Mesendoderm (in vitro differentiated cells): ENCODE measurements at regions not wholly inside any gene's neighbourhood (a gene's known extent, or its start where the extent isn't known, plus 50 kb on each side); places are given as distances from the start of the nearest gene placed in this dataset.

Experiments
- DNase-seq: peaks from one replicate; pipeline ENCODE4 v3.0.0; 2013
- H2AK5ac ChIP-seq: 2 replicates; pipeline ENCODE4 v1.6.1; 2013; ENCODE audit warnings: low read length, inconsistent platforms
- H2BK120ac ChIP-seq: 2 replicates; pipeline ENCODE4 v1.6.1; 2013; ENCODE audit warnings: low read depth, mild to moderate bottlenecking, low read length, moderate library complexity, mixed read lengths
- H2BK15ac ChIP-seq: replicated peaks from 2 replicates; pipeline ENCODE4 v1.6.1; 2013; ENCODE audit warnings: low read depth, mild to moderate bottlenecking, moderate library complexity
- H2BK5ac ChIP-seq: 2 replicates; pipeline ENCODE4 v1.6.1; 2013; ENCODE audit warnings: low read length, inconsistent platforms
- H3K18ac ChIP-seq: 2 replicates; pipeline ENCODE4 v1.6.1; 2013; ENCODE audit warnings: mild to moderate bottlenecking, low read length, mixed read lengths
- H3K23ac ChIP-seq: one replicate; pipeline ENCODE4 v1.6.1; 2013; ENCODE audit warnings: low read length
- H3K27ac ChIP-seq: 2 replicates; pipeline ENCODE4 v1.5.1; 2013; ENCODE audit warnings: low read depth, mild to moderate bottlenecking, inconsistent platforms, low read length, moderate library complexity
- H3K27me3 ChIP-seq: 2 replicates; pipeline ENCODE4 v1.6.1; 2013; ENCODE audit warnings: low read length, control low read depth, mild to moderate bottlenecking, inconsistent platforms; ENCODE audit not compliant: insufficient read depth, poor library complexity
- H3K36me3 ChIP-seq: 2 replicates; pipeline ENCODE4 v1.6.1; 2013; ENCODE audit warnings: low read length, inconsistent platforms; ENCODE audit not compliant: control insufficient read depth, insufficient read depth
- H3K4ac ChIP-seq: one replicate; pipeline ENCODE4 v1.6.1; 2013; ENCODE audit warnings: low read depth, mild to moderate bottlenecking, low read length, moderate library complexity
- H3K4me1 ChIP-seq: 2 replicates; pipeline ENCODE4 v1.6.1; 2013; ENCODE audit warnings: low read depth, low read length, inconsistent platforms; ENCODE audit not compliant: control insufficient read depth
- H3K4me2 ChIP-seq: 2 replicates; pipeline ENCODE4 v1.6.1; 2013; ENCODE audit warnings: low read length
- H3K4me3 ChIP-seq: 2 replicates; pipeline ENCODE4 v1.5.1; 2013; ENCODE audit warnings: mild to moderate bottlenecking, low read length
- H3K56ac ChIP-seq: one replicate; pipeline ENCODE4 v1.6.1; 2013; ENCODE audit warnings: low read length
- H3K79me1 ChIP-seq: 2 replicates; pipeline ENCODE4 v1.6.1; 2013; ENCODE audit warnings: low read length, inconsistent platforms
- H3K79me2 ChIP-seq: 2 replicates; pipeline ENCODE4 v1.6.1; 2013; ENCODE audit warnings: mild to moderate bottlenecking, low read length; ENCODE audit not compliant: control insufficient read depth, insufficient read depth
- H3K9ac ChIP-seq: 2 replicates; pipeline ENCODE4 v1.6.1; 2013; ENCODE audit warnings: low read length, inconsistent platforms
- H4K5ac ChIP-seq: one replicate; pipeline ENCODE4 v1.6.1; 2013; ENCODE audit warnings: low read length
- H4K8ac ChIP-seq: one replicate; pipeline ENCODE4 v1.6.1; 2013; ENCODE audit warnings: low read depth, mild to moderate bottlenecking, control low read depth, low read length, moderate library complexity
- WGBS: extraction: QIAGEN DNeasy Blood & Tissue Kit; methylation state at CpG from one replicate; pipeline ENCODE4 v1.1.7; 2013; ENCODE audit warnings: low lambda C conversion rate, missing lambda C conversion rate; ENCODE audit not compliant: insufficient coverage; ENCODE audit errors: extremely low coverage; 5-methylcytosine and 5-hydroxymethylcytosine counted together

- Histone ChIP-seq H3K56ac (no peak overlapping the region), H3K4me1 (peaks cover 2% of the 10 kb centered on the region), H2BK15ac (no peak overlapping the region), H2BK120ac (no peak overlapping the region), H3K27ac (no peak overlapping the region), H3K79me2 (no peaks in the 10 kb centered on the region), H2AK5ac (no peak overlapping the region), H3K36me3 (no peaks in the 10 kb centered on the region), H3K9ac (no peak overlapping the region), H3K4me2 (no peak overlapping the region), H3K27me3 (no peaks in the 10 kb centered on the region), H3K4me3 (no peak overlapping the region), H3K79me1 (no peaks in the 10 kb centered on the region), H2BK5ac (no peak overlapping the region), H4K5ac (no peak overlapping the region), H3K23ac (no peak overlapping the region), H4K8ac (no peak overlapping the region), H3K4ac (no peak overlapping the region), H3K18ac (no peak overlapping the region)
- WGBS, result no CpG with 5 or more reads among the region's 4 CpGs
- no peak for DNase-seq
Measured at GRCh38 chr5:57411982-57412381, 70.6 kb downstream of the ACTBL2 start.

DNA sequence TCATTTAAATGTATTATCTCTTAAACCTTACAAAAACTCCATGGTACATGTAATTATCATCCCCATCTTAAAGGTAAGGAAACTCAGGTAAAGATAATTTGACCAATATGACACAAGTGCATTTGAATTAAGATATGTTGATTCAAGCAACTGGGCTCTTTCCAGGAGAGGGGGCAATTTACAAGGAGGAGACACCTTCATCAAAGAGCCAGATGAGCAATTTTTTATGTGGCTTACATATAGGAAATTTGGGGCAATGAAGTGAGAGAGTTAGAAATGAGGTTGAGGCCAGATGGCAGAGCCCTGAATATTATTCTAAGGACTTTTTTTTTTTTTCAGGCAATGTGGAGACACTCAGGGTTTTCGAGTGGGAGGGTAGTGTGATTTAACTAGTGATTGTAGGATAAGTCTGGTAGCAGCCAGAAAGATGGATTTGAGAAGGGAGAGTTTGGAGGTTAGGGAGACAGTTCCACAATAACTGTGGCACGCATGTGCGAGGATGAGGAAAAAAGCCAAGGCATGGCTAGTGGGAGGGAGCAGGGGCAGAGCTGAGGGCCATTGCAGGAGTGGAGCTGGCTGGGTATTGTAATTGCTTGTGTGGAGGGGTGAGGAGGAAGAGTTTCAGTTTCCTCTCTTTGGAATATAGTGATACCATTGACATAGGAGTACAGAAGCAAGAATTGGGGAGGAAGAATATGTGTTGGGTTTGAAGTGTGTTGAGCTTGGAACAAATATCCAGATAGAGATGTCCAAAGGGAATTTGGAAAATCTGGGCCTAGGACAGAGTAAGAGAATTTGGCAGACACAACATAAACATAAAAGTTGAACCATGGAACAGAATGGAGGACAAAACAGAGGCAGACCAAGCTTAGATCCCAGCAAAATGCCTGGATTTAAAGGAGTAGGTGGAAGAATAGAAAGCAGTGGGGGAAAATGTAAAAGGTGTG lies 72.0 kb downstream of the ACTBL2 start:
- no peak overlapping the region for H3K23ac ChIP-seq
- H3K18ac ChIP-seq, result no peak overlapping the region
- H3K4me2 ChIP-seq, result no peak overlapping the region
- H3K27me3 ChIP-seq, result no peaks in the 10 kb centered on the region
- no peak overlapping the region for H3K4me3 ChIP-seq
- no CpG with 5 or more reads among the region's 3 CpGs for WGBS
- no peak overlapping the region for H2BK15ac ChIP-seq
- no peaks in the 10 kb centered on the region for H3K79me1 ChIP-seq
- no peak overlapping the region for H3K4ac ChIP-seq
- no peak overlapping the region for H2AK5ac ChIP-seq
- H3K27ac ChIP-seq, result no peak overlapping the region
- no peak overlapping the region for H3K56ac ChIP-seq
- H3K9ac ChIP-seq, result no peak overlapping the region
- no peaks in the 10 kb centered on the region for H3K36me3 ChIP-seq
- no peak for DNase-seq
- no peak overlapping the region for H4K8ac ChIP-seq
- no peaks in the 10 kb centered on the region for H3K4me1 ChIP-seq
- no peak overlapping the region for H2BK5ac ChIP-seq
- no peak overlapping the region for H4K5ac ChIP-seq
- no peaks in the 10 kb centered on the region for H3K79me2 ChIP-seq
- H2BK120ac ChIP-seq, result no peak overlapping the region

GRCh38 chr5:57408714-57409113 lies 73.9 kb downstream of the ACTBL2 start:
- H3K18ac ChIP-seq, result no peak overlapping the region
- no peak overlapping the region for H3K4ac ChIP-seq
- H2BK120ac ChIP-seq, result no peak overlapping the region
- no peak overlapping the region for H3K56ac ChIP-seq
- H3K36me3 ChIP-seq, result no peaks in the 10 kb centered on the region
- no peak overlapping the region for H2BK5ac ChIP-seq
- H2BK15ac ChIP-seq, result no peak overlapping the region
- no peak overlapping the region for H3K4me2 ChIP-seq
- no peak overlapping the region for H2AK5ac ChIP-seq
- no peaks in the 10 kb centered on the region for H3K79me1 ChIP-seq
- no peak for DNase-seq
- H4K8ac ChIP-seq, result no peak overlapping the region
- no CpG with 5 or more reads among the region's 1 CpG for WGBS
- no peak overlapping the region for H3K27ac ChIP-seq
- H3K9ac ChIP-seq, result no peak overlapping the region
- H4K5ac ChIP-seq, result no peak overlapping the region
- no peak overlapping the region for H3K4me3 ChIP-seq
- no peak overlapping the region for H3K23ac ChIP-seq
- no peaks in the 10 kb centered on the region for H3K4me1 ChIP-seq
- no peaks in the 10 kb centered on the region for H3K27me3 ChIP-seq
- no peaks in the 10 kb centered on the region for H3K79me2 ChIP-seq

DNA sequence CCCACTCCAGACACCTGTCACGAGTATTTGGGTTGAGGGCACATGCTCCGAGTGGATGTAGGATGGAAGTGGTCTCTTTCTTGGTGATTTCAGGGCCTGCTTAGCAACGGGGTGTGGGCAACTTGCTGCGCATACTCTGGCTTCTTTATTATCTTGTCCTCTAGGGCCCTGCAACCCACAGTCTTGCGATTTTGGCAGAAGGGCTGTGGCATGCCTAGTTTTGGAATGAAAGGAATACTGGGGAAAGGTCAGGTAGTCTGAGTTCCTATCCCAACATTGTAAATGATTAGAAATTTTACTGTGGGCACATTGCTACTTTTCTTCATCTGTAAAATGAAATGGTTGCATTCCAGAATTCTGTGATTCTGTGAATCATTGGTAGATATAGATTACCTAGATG lies 74.3 kb downstream of the ACTBL2 start:
- H4K5ac ChIP-seq, result no peak overlapping the region
- no peaks in the 10 kb centered on the region for H3K36me3 ChIP-seq
- H3K9ac ChIP-seq, result no peak overlapping the region
- no peak overlapping the region for H2BK15ac ChIP-seq
- WGBS, result no CpG with 5 or more reads among the region's 5 CpGs
- no peak overlapping the region for H3K4me3 ChIP-seq
- no peak overlapping the region for H3K27ac ChIP-seq
- no peak overlapping the region for H2AK5ac ChIP-seq
- no peaks in the 10 kb centered on the region for H3K79me1 ChIP-seq
- no peak overlapping the region for H3K4ac ChIP-seq
- H2BK5ac ChIP-seq, result no peak overlapping the region
- H3K18ac ChIP-seq, result no peak overlapping the region
- no peak for DNase-seq
- H2BK120ac ChIP-seq, result no peak overlapping the region
- H3K4me1 ChIP-seq, result no peaks in the 10 kb centered on the region
- H4K8ac ChIP-seq, result no peak overlapping the region
- H3K79me2 ChIP-seq, result no peaks in the 10 kb centered on the region
- no peak overlapping the region for H3K4me2 ChIP-seq
- H3K23ac ChIP-seq, result no peak overlapping the region
- no peaks in the 10 kb centered on the region for H3K27me3 ChIP-seq
- no peak overlapping the region for H3K56ac ChIP-seq

GRCh38 chr5:57407391-57407790 lies 75.2 kb downstream of the ACTBL2 start:
- H3K4me3 ChIP-seq, result no peak overlapping the region
- H3K79me2 ChIP-seq, result no peaks in the 10 kb centered on the region
- no peak overlapping the region for H3K9ac ChIP-seq
- no peak overlapping the region for H3K23ac ChIP-seq
- no peak overlapping the region for H3K56ac ChIP-seq
- no peaks in the 10 kb centered on the region for H3K4me1 ChIP-seq
- H2BK15ac ChIP-seq, result no peak overlapping the region
- no peak overlapping the region for H3K27ac ChIP-seq
- no peak overlapping the region for H4K5ac ChIP-seq
- H2BK5ac ChIP-seq, result no peak overlapping the region
- no peaks in the 10 kb centered on the region for H3K27me3 ChIP-seq
- WGBS, result 100% methylated on average over 2 of the region's 5 CpGs
- no peak overlapping the region for H3K18ac ChIP-seq
- no peak overlapping the region for H2AK5ac ChIP-seq
- no peak overlapping the region for H4K8ac ChIP-seq
- H3K36me3 ChIP-seq, result no peaks in the 10 kb centered on the region
- no peak overlapping the region for H3K4ac ChIP-seq
- H3K79me1 ChIP-seq, result no peaks in the 10 kb centered on the region
- DNase-seq, result no peak
- H3K4me2 ChIP-seq, result no peak overlapping the region
- no peak overlapping the region for H2BK120ac ChIP-seq

DNA sequence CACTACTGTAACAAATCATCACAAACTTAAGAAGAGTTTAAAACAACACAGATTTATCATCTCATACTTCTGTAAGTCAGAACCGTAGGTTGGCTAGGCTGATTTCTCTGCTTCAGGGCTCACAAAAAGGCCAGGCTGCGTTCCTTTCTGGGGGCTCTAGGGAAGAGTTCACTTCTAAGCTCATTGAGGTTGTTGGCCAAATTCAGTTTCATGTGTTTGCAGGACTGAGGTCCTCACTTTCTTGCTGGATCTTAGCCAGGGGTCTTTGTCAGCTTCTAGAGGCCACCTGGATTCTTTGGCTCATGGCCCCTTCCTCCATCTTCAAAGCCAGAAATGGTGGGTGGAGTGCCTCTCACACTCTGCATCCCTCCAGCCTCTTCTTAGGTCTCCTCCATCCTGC lies 76.0 kb downstream of the ACTBL2 start:
- no peak for DNase-seq
- Histone ChIP-seq H3K79me2 (no peaks in the 10 kb centered on the region), H3K56ac (no peak overlapping the region), H2AK5ac (no peak overlapping the region), H3K4me1 (no peaks in the 10 kb centered on the region), H2BK15ac (no peak overlapping the region), H3K9ac (no peak overlapping the region), H3K4me3 (no peak overlapping the region), H3K27ac (no peak overlapping the region), H4K8ac (no peak overlapping the region), H3K27me3 (no peaks in the 10 kb centered on the region), H2BK120ac (no peak overlapping the region), H3K4me2 (no peak overlapping the region), H3K36me3 (no peaks in the 10 kb centered on the region), H3K79me1 (no peaks in the 10 kb centered on the region), H4K5ac (no peak overlapping the region), H3K18ac (no peak overlapping the region), H2BK5ac (no peak overlapping the region), H3K23ac (no peak overlapping the region), H3K4ac (no peak overlapping the region)
- no CpG with 5 or more reads among the region's 2 CpGs for WGBS
